SK-N-MC (cell line): ENCODE measurements at regions not wholly inside any gene's neighbourhood (a gene's known extent, or its start where the extent isn't known, plus 50 kb on each side); places are given as distances from the start of the nearest gene placed in this dataset.

Source experiments
- EZH2 ChIP-seq: fragments of 200-600 bp; sonication (generic); IDR thresholded peaks from one replicate; pipeline ENCODE4 v1.6.1; 2017; ENCODE audit warnings: antibody characterized with exemption
- FOXP2 ChIP-seq: optimal IDR thresholded peaks from 2 replicates; pipeline ENCODE3; 2011; ENCODE audit warnings: mild to moderate bottlenecking, moderate library complexity; ENCODE audit not compliant: insufficient read depth; ENCODE audit errors: extremely low read length, control extremely low read depth
- POLR2AphosphoS5 ChIP-seq: IDR thresholded peaks from 2 replicates; pipeline ENCODE4 v1.6.1; 2012; ENCODE audit warnings: mild to moderate bottlenecking, low read depth, low read length, borderline replicate concordance

- TF ChIP-seq EZH2: no peak
- no peak for TF ChIP-seq POLR2AphosphoS5
- TF ChIP-seq FOXP2: no peak
These were observed 882.8 kb upstream of the ANO3 start for GRCh38 chr11:25449091-25449490.
